Stimulated activated CD8-positive, alpha-beta memory T cell treated with anti-CD3 and anti-CD28 coated beads, Interleukin-4, amount 100 ng/mL, for 48 hours (primary cell): ENCODE measurements at regions not wholly inside any gene's neighbourhood (a gene's known extent, or its start where the extent isn't known, plus 50 kb on each side); places are given as distances from the start of the nearest gene placed in this dataset.
"Not testable (repeated sequence)": the region's sequence is repeated elsewhere in the genome, so short reads cannot be mapped to it uniquely, and the experiment has no call there.

Experiments
- DNase-seq: peaks from one replicate; pipeline ENCODE4 v3.0.0-alpha.2; 2020

GRCh38 chr3:106125321-106125720 lies 256.5 kb upstream of the CBLB start:
- no peak for DNase-seq

- no peak for DNase-seq
Observed at GRCh38 chr3:106126067-106126845, 257.4 kb upstream of the CBLB start.

GRCh38 chr3:106126846-106127235 lies 258.0 kb upstream of the CBLB start:
- DNase-seq: no peak

GRCh38 chr3:106129939-106130338 lies 261.1 kb upstream of the CBLB start:
- no peak for DNase-seq

- no peak for DNase-seq
Observed at GRCh38 chr3:106130384-106131198, 261.8 kb upstream of the CBLB start.

GRCh38 chr3:106135451-106136160 lies 266.8 kb upstream of the CBLB start:
- DNase-seq: no peak

GRCh38 chr3:106139826-106140225 lies 271.0 kb upstream of the CBLB start:
- DNase-seq: no peak

- DNase-seq: no peak
Observed at GRCh38 chr3:106140431-106140830, 271.6 kb upstream of the CBLB start.

GRCh38 chr3:106144030-106144429 lies 275.2 kb upstream of the CBLB start:
- no peak for DNase-seq

GRCh38 chr3:106148440-106149082 lies 279.7 kb upstream of the CBLB start:
- not testable (repeated sequence) for DNase-seq

- DNase-seq: no peak
Observed at GRCh38 chr3:106157411-106157810, 288.6 kb upstream of the CBLB start.

GRCh38 chr3:106160396-106160795 lies 291.6 kb upstream of the CBLB start:
- no peak for DNase-seq

- DNase-seq: no peak
Observed at GRCh38 chr3:106161246-106161645, 292.4 kb upstream of the CBLB start.

GRCh38 chr3:106167728-106168127 lies 298.9 kb upstream of the CBLB start:
- no peak for DNase-seq

- DNase-seq: no peak
Observed at GRCh38 chr3:106168962-106169750, 300.3 kb upstream of the CBLB start.

- no peak for DNase-seq
Observed at GRCh38 chr3:106170636-106171035, 301.8 kb upstream of the CBLB start.

- no peak for DNase-seq
Observed at GRCh38 chr3:106172101-106172500, 303.3 kb upstream of the CBLB start.

- no peak for DNase-seq
Observed at GRCh38 chr3:106172780-106173179, 304.0 kb upstream of the CBLB start.

GRCh38 chr3:106175276-106175675 lies 306.5 kb upstream of the CBLB start:
- no peak for DNase-seq

- DNase-seq: peak; percentile 58
Observed at GRCh38 chr3:106176734-106177133, 307.9 kb upstream of the CBLB start.

GRCh38 chr3:106182950-106183511 lies 314.2 kb upstream of the CBLB start:
- no peak for DNase-seq
